ELR (cell line): ENCODE measurements at regions not wholly inside any gene's neighbourhood (a gene's known extent, or its start where the extent isn't known, plus 50 kb on each side); places are given as distances from the start of the nearest gene placed in this dataset.

ENCODE experiments used
- DNase-seq: peaks from one replicate; pipeline ENCODE4 v3.0.0-alpha.2; 2015; ENCODE audit warnings: low read depth

- DNase-seq: no peak
These were observed 250.4 kb downstream of the WDR11 start for GRCh38 chr10:121101561-121101960.

GRCh38 chr10:121102706-121103105 lies 251.5 kb downstream of the WDR11 start:
- DNase-seq: no peak

- DNase-seq: no peak
These were observed 253.4 kb downstream of the WDR11 start for GRCh38 chr10:121104476-121105111.

DNA sequence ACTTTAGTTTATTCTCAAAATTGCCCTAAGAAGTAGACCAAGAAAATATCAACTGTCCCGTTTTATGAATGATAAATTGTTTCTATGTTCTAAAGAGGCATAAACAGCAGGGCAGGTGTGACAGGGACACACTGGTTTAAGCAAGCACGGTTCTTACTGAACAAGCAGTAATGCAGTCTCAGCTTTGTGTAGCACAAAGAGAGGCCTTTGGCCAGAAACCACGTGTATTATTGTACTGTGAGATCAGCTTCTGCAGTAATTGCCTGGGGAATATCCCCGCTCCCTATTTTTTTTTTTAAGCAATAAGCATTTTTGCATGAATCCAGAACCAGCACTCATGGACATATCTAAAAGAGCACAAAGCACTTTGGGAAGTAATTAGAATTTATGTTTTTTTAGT lies 255.4 kb downstream of the WDR11 start:
- no peak for DNase-seq

DNA sequence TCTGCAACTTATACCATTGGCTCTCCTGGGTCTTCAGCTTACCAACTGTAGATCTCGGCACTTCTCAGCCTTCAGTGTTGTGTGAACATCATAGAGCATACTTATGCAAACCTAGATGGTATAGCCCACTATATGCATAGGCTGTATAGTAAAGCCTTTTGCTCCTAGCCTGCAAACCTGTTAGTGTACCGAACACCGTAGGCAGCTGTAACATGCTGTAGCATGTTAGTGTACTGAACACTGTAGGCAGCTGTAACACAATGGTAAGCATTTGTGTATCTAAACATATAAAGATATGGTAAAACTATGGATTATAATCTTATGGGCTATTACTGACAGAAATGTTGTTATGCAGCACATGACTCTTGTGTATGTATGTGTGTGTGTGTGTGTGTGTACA lies 256.9 kb downstream of the WDR11 start:
- no peak for DNase-seq

DNA sequence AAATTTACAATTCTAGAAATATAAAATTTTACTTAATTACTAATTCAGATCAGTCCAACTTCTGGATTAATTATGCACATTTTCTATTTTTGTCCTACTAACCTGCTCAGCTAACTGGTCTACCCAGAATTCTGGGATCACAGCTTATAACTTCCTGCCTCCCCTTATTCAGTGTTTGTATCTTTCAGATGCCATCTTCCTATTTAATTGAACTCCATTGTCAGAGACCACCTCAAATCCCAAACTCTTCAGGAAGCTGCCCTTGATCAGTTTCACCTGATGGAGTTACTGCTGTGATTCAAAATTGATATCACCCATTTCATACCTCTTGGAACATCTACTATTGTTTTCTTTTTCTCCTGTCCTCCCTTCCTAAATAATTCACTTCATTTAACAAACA lies 259.2 kb downstream of the WDR11 start:
- DNase-seq: no peak

GRCh38 chr10:121112136-121112535 lies 261.0 kb downstream of the WDR11 start:
- DNase-seq: no peak

- DNase-seq: no peak
These were observed 261.6 kb downstream of the WDR11 start for GRCh38 chr10:121112579-121113384.

DNA sequence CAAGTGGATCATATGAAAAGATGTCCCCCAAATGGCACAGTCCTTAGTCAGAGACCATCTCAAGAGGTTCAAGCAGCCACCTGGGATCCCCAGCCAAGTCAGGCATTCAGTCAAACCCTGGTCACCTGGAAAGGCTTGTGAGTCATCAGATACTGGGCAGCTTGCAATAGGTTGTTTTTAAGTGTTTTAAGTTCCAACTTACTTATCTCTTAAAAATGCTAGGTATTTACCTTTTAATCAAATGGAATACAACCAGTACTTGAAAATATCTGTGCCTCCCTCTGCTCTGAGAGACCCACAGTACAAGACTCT lies 262.2 kb downstream of the WDR11 start:
- DNase-seq: no peak

GRCh38 chr10:121113911-121114310 lies 262.7 kb downstream of the WDR11 start:
- DNase-seq: no peak

DNA sequence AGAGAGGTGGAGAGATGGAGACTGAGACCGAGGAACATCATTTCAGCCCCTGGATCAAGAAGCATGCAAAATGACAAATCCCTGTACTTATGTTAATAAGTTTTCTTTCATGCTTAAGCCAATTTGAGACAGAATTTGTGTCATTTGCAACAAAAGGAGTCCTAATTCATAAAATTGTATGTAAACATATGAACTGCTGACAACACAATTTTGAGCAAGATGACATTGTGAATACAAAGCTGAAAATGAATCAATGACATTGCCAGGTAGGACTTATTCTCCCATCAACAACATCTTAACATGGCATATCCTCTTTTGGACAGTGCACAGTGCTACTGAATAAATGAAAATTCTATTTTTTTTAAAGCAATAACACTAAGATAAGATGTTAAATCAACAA lies 264.0 kb downstream of the WDR11 start:
- DNase-seq: no peak

GRCh38 chr10:121121462-121121861 lies 270.3 kb downstream of the WDR11 start:
- DNase-seq: no peak

- no peak for DNase-seq
These were observed 276.2 kb downstream of the WDR11 start for GRCh38 chr10:121127151-121127906.

- DNase-seq: no peak
These were observed 277.0 kb downstream of the WDR11 start for GRCh38 chr10:121128164-121128563.

- no peak for DNase-seq
These were observed 278.1 kb downstream of the WDR11 start for GRCh38 chr10:121129266-121129665.

DNA sequence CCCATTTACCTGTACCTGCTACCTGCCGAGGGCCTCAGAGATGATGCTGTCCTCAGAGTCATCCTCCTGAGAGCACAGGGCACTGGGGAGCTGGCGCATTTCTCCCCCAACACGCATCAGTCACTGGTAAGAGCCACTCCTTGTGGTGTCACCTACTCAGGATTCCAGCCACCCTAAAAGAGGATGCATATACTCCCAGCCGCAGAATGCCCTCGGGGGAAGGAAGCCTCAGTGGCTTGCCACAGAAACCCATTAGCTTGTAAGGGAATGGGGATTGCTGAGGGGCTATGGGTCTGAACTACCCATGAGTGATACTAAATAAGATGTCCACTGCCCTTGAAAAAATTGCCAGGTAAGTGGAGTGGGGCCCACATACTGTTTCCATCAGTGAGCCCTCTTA lies 279.2 kb downstream of the WDR11 start:
- DNase-seq: no peak

- DNase-seq: no peak
These were observed 279.9 kb downstream of the WDR11 start for GRCh38 chr10:121131014-121131413.

DNA sequence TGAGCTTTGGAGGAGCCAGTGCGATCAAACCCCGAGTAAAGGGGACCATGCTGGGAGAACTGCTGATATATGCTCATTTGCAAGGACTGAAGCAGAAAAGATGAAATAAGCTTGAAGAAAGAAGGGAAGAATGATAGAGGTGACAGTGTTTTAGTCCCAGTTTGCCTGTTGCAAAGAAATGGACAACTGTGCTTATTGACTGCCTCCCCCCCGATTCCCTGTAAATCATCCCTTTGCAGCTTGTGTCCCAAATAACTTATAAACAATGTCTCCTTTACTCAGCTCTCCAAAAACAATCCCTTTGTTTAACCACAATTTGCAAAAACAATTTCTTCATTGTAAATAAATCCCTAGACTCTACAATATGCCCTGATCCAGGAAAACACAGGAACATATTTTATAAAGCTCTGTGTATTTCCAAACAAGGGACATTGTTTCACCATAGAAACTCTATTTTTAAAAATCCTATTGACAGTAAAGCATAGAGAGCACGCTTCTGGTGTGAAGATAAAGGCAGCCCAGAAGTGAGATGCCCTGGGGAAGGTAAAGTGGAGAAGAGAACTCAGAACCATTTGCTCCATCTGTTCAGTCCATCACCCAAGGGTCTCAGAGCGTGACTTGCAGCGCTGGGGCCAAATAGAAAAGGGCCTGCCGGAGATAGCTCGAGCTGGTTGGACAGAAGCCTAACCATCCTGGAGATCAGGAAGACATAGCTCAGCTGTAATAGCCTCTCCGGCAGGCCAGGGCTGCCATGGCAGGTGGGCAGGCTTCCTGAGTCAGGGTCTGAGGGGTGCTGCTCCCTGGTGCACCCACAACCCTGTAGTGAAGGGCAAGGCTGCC lies 280.5 kb downstream of the WDR11 start:
- no peak for DNase-seq

- DNase-seq: no peak
These were observed 281.1 kb downstream of the WDR11 start for GRCh38 chr10:121132273-121132672.

GRCh38 chr10:121133901-121134300 lies 282.7 kb downstream of the WDR11 start:
- no peak for DNase-seq

GRCh38 chr10:121134711-121135110 lies 283.5 kb downstream of the WDR11 start:
- DNase-seq: no peak

DNA sequence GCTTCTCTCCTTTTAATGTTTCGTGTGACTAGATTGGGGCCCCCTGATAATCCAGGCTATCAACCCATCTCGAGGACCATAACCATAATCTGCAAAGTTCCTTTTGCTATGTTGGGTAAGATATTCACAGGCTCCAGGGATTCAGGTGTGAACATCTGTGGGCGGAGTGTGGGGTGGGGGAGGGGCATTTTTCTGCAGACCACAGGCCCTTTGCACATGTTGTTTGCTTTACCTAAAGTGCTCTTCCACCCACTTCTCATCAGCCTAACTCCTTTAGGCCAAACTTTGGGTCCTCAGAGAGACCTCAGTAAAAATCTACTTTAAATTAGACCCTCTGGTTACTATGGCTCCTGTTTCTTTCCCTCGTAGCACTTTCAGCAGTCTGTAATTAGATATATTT lies 284.4 kb downstream of the WDR11 start:
- DNase-seq: no peak
